COLO829 (cell line): ENCODE measurements at regions not wholly inside any gene's neighbourhood (a gene's known extent, or its start where the extent isn't known, plus 50 kb on each side); places are given as distances from the start of the nearest gene placed in this dataset.

Experiments
- DNase-seq: peaks from one replicate; pipeline ENCODE4 v3.0.0; 2012; ENCODE audit warnings: low spot score

DNA sequence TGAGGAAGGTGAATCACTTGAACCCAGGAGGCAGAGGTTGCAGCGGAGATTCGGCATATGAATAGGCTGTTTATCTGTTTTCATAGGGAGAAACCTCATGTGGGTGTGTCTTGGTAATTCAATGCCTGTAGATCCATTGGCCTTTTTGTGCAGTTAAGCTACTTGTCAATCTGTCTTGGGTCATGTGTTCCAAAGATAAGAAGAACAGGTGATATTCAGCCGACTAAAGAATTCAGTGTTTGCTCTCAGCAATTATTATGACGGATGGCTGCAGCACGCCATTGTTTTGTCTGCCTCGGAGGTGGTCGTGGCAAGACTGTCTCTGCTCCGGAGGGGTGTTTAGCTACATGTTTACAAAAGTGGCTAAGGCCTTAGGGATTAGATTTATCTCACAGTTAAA lies 573.0 kb upstream of the PCDH9 start:
- no peak for DNase-seq

- DNase-seq, result no peak
Measured at GRCh38 chr13:67792151-67792676, 562.1 kb upstream of the PCDH9 start.

- DNase-seq, result no peak
Measured at GRCh38 chr13:67791047-67791446, 560.9 kb upstream of the PCDH9 start.

DNA sequence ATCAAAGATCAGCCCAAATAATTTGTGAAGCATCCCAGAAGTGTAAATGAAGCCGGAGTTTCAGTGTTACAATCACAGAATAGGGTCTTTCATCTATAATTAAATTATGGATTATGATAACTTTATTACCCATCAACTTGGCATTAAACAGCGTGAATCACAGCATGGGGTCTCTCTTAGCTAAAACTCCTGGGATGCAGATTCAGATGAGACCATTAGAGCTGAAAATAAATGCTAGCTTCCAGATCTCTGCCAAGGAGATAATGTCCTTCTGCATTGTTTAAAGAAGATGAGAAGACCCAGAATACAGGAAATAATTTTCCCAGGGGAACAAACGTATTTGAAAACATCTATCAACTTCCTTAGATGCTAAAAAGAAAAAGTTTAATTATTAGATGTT lies 546.0 kb upstream of the PCDH9 start:
- DNase-seq, result no peak

- no peak for DNase-seq
Measured at GRCh38 chr13:67775359-67775758, 545.2 kb upstream of the PCDH9 start.

DNA sequence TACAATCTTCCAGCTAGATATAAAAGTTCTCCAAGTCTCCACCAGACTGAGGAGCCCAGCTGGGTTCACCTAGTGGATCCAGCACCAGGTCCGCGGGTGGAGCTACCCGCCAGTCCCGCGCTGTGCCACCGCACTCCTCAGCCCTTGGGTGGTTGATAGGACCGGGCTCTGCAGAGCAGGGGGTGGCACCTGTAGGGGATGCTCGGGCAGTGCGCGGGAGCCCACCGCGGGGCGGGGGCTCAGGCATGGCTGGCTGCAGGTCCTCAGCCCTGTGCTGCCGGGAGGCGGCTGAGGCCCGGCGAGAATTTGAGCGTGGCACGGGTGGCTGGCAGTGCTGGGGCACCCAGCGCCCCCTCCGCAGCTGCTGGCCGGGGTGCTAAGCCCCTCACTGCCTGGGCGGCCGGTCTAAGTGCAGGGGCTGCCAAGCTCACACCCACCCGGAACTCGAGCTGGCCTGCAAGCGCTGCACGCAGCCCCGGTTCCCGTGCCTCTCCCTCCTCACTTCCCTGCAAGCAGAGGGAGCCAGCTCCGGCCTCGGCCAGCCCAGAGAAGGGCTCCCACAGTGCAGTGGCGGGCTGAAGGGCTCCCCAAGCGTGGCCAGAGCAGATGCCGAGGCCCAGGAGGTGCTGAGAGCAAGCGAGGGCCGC lies 542.8 kb upstream of the PCDH9 start:
- DNase-seq, result no peak

DNA sequence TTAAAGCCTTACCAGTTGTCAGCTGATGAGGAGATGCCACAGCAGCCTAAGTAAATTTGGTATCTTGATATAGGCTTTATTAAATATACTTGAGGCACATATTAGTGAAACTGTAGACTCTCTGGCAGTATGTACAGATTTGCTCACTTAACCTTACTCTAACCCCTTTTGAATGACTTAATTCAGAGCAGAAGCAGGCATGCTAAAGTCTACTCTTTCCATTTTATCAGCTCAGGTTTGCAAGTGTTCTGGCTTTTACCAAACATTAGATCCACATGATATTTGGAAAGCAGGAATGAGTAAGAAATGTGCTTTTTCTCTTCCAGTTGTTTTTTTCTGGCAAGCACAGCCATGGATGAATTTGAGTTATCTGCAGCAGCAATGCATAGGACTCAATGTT lies 541.0 kb upstream of the PCDH9 start:
- no peak for DNase-seq

- no peak for DNase-seq
Measured at GRCh38 chr13:67769987-67770341, 539.8 kb upstream of the PCDH9 start.

DNA sequence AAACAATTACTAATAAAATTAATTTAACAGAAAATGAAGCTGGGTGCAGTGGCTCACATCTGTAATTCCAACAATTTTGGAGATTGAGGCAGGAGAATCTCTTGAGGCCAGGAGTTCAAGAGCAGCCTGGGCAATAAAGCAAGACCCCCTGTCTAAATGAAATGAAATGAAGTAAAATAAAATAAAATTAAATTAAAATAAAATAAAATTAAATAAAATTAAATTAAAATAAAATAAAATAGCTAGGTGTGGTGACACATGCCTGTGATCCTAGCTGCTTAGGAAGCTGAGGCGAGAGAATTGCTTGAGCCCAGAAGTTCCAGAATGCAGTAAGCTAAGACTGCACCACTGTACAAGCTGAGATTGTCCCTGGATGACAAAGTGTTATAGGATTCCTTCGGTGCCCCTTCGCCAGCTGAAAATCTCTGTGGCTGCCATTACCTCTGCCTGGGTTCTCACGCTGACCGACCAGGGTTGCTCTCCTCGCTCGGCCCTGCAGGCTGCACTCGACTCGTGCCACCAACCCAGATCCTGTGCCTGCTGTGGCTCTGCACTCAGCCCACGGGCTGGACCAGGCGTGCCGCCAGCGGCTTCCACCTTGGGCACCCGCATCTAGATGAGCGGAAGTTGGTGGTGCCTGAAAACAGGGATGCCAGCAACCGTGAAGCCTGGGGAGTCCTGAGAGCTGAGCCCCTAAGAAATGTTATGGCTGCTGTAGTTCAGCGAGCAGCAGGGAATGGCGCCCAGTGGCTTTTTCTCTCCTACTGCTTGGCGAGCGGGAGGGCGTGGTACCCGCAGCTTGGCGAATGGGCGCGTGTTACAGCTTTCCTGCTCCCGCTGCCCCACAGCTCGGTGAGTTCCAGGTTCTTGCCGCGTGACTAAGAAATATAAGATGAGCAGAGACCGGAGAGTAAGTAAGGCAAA lies 539.2 kb upstream of the PCDH9 start:
- DNase-seq, result no peak

DNA sequence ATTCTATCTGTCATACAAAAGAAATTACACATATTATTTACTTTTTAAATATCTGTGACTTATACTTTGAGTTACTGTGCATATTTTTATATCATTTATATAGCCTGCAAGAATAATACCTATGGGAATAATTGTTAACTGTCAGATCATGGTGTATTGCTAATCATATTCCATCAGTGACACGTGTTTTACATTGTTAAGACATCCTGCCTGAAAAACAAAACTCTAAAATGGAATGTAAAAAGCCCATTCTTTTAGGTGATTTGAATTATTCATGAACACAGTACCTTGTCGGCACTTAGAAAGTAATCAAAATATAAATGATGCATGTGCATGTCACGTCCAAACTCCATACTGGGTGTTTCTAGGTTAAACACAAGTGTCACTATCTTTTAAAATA lies 533.8 kb upstream of the PCDH9 start:
- DNase-seq, result no peak

- no peak for DNase-seq
Measured at GRCh38 chr13:67763384-67763783, 533.2 kb upstream of the PCDH9 start.

GRCh38 chr13:67758975-67759374 lies 528.8 kb upstream of the PCDH9 start:
- no peak for DNase-seq

DNA sequence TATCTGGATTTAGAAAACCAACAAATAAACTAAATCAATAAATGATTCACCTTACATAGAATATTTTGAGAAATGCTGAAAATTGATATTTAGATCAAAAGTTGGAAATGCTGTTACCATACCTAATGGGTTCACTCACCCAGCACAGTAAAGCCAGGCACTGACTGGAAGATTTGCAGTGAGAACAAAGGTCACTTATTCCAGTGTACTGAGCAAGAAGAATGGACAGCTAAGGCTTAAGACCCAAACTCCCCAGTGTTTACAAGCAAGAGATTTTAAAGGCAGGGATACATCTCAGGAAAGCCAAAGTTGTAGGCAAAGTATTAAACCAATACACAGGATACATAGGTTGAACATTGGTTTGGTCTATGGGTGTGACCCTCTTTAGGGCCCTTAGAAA lies 523.9 kb upstream of the PCDH9 start:
- no peak for DNase-seq

DNA sequence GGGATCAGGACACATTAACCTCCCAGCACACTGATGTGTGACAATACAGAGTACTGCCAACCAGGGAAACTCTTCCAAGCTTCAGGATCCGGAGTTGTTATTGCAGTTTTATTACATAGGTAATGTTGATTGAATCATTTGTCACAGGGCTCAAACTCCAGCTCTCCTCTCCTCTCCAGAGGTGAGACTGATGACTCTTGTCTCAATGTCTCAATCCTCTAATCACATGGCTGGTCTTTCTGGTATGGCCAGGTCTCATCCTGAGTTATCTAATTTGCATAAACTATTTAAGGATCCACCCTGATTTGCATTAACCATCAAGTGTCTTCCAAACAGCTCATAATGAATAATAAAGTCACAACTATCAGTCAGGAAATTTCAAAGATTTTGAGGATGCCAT lies 522.6 kb upstream of the PCDH9 start:
- no peak for DNase-seq

DNA sequence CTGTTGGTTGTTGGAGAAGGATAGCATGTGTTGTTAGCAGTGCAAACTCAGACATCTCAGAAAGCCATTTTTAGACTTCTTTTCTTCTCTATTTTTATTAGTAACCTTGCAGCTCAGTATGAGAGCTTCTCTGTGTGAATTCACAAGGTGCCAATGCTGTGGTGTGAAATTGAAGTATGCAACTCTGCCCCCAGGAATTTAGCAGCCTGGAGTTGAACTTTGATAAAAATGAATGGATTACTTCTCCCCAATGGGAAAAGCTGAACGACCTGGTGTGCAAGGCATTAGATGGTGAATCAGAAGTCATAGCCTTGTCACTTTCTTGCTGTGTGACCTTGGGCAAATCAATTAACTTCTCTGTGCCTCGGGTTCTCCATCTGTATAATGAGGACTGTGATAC lies 512.3 kb upstream of the PCDH9 start:
- no peak for DNase-seq

DNA sequence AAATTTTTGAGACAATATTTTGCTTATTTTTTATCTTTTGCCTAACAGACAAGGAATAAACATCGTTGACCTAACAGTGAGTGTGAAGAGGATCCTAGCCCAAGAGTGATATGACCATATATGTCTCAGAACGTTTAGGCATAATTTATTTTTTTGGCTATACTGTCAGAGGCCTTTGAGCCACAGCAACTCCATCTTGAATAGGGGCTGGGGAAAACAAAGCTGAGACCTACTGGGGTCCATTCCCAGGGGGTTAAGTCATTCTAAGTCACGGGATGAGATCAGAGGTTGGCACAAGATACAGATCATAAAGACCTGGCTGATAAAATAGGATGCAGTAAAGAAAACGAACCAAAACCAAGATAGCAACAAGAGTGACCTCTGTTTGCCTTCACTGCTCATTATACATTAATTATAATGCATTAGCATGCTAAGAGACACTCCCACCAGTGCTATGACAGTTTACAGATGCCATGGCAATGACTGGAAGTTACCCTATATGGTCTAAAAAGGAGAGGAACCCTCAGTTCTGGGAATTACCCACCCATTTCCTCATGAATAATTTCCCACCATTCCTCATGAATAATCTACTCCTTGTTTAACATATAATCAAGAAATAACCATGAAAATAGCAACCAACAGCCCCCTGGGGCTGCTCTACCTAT lies 510.9 kb upstream of the PCDH9 start:
- no peak for DNase-seq

- peak; percentile 49 for DNase-seq
Measured at GRCh38 chr13:67736646-67737420, 506.7 kb upstream of the PCDH9 start.

DNA sequence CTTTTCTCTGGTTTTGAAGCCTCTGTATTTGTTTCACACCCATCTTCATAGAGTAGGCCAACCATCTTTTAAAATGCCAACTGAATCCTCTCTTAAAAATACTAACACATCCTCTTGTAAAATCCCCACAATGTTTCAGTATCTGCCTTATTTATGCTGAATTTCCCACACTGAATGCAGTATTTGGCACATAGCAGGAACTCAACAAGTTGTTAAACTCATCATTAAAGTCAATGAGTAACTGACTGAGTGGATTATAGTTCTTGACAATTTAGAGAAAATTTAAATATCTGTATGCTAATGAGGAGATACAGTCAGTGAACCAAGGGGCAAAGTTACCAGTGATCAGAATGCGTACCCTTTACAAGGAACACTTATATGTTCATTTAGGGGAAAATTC lies 505.5 kb upstream of the PCDH9 start:
- no peak for DNase-seq

- no peak for DNase-seq
Measured at GRCh38 chr13:67726979-67727378, 496.8 kb upstream of the PCDH9 start.

GRCh38 chr13:67725999-67726398 lies 495.9 kb upstream of the PCDH9 start:
- DNase-seq, result no peak

GRCh38 chr13:67713571-67713970 lies 483.4 kb upstream of the PCDH9 start:
- no peak for DNase-seq

GRCh38 chr13:67696775-67697174 lies 466.6 kb upstream of the PCDH9 start:
- DNase-seq, result no peak
